ENCODE measurements at regions not wholly inside any gene's neighbourhood (a gene's known extent, or its start where the extent isn't known, plus 50 kb on each side); places are given as distances from the start of the nearest gene placed in this dataset.

DNA sequence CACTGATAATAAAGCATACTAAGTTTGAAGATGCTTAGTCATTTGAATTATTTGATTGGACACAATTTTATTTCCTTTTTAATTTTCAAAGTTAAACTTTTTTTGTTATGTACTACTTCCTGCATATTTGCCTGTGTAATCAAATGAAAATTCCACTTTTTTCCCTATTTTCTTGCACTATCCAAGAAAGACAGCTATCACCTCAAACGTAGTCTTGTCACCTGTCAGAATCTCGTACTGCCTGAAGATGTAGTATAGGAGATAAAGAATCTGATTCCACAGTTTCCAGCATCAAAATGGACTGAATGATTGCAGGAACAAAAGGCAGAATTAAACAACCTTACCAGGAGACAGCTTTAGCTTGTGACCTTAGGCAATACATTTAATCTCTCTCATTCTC, 818.8 kb downstream of the MAT2B start:
- Histone ChIP-seq H3K9me1 (replicated peaks; ENCODE audit: control insufficient read depth, extremely low read depth, insufficient read depth, low read length) (no peaks in the 10 kb centered on the region), H3K27ac (ENCODE audit: insufficient read depth, low read depth, low read length) (no peak overlapping the region), H3K4me3 (replicated peaks in 1 of 3; ENCODE audit: insufficient read depth in 1 of 3, low read depth in 1 of 3, low read length in 3 of 3) (no peak overlapping the region), H3K9me3 (replicated peaks; ENCODE audit: control insufficient read depth, insufficient read depth, low read length) (no peaks in the 10 kb centered on the region), H3K4me1 (ENCODE audit: control insufficient read depth, extremely low read depth, insufficient read depth, low read length) (no peaks in the 10 kb centered on the region), H3K4me2 (ENCODE audit: insufficient read depth, low read length) (no peak overlapping the region), H3K27me3 (ENCODE audit: control insufficient read depth in 2 of 2, insufficient read depth in 2 of 2, low read length in 2 of 2) (no peaks in the 10 kb centered on the region), H2AFZ (ENCODE audit: low read depth, low read length) (no peak overlapping the region), H3K9ac (replicated peaks; ENCODE audit: extremely low read depth, insufficient read depth, low read length) (no peak overlapping the region), H3K36me3 (ENCODE audit: control insufficient read depth in 2 of 2, extremely low read depth in 1 of 2, insufficient read depth in 2 of 2, low read length in 2 of 2) (no peaks in the 10 kb centered on the region), H4K20me1 (replicated peaks; ENCODE audit: control insufficient read depth, extremely low read depth, insufficient read depth, low read length) (no peaks in the 10 kb centered on the region), H3K79me2 (ENCODE audit: control insufficient read depth, insufficient read depth, low read length) (no peaks in the 10 kb centered on the region)
- ChIA-PET CTCF (interaction anchor here (1.0 kb wide), 1 partner anchor 10 kb away, joined by 3 read pairs; no protein-coding TSS in a partner anchor), POLR2A (no interaction called here)
- no peak for TF ChIP-seq JUN (IDR thresholded peaks at IDR 0.05; ENCODE audit: borderline replicate concordance, insufficient read depth, insufficient read length, low read depth)
- TF ChIP-seq, protein P1, sequence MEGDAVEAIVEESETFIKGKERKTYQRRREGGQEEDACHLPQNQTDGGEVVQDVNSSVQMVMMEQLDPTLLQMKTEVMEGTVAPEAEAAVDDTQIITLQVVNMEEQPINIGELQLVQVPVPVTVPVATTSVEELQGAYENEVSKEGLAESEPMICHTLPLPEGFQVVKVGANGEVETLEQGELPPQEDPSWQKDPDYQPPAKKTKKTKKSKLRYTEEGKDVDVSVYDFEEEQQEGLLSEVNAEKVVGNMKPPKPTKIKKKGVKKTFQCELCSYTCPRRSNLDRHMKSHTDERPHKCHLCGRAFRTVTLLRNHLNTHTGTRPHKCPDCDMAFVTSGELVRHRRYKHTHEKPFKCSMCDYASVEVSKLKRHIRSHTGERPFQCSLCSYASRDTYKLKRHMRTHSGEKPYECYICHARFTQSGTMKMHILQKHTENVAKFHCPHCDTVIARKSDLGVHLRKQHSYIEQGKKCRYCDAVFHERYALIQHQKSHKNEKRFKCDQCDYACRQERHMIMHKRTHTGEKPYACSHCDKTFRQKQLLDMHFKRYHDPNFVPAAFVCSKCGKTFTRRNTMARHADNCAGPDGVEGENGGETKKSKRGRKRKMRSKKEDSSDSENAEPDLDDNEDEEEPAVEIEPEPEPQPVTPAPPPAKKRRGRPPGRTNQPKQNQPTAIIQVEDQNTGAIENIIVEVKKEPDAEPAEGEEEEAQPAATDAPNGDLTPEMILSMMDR (IDR thresholded peaks at IDR 0.05; ENCODE audit: extremely low read depth in 1 of 2, insufficient read depth in 1 of 2, low read depth in 1 of 2, low read length in 2 of 2) = no peak
- TF ChIP-seq, protein P2, sequence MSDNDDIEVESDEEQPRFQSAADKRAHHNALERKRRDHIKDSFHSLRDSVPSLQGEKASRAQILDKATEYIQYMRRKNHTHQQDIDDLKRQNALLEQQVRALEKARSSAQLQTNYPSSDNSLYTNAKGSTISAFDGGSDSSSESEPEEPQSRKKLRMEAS (IDR thresholded peaks at IDR 0.05; ENCODE audit: insufficient read depth, insufficient read length) = no peak
- no peak for TF ChIP-seq POLR2AphosphoS5 (IDR thresholded peaks at IDR 0.05; ENCODE audit: insufficient read depth, low read depth, low read length)
- no peak for TF ChIP-seq EZH2 (IDR thresholded peaks at IDR 0.05; ENCODE audit: borderline replicate concordance, low read depth, low read length, severe bottlenecking)
- TF ChIP-seq FOS (IDR thresholded peaks at IDR 0.05; ENCODE audit: borderline replicate concordance, insufficient read depth, low read length) = no peak
- no peak for TF ChIP-seq GATA2 (IDR thresholded peaks at IDR 0.05; ENCODE audit: insufficient read depth, insufficient read length, low read depth, low read length)
- intact Hi-C loops (cut with micrococcal nuclease) = no loop called here
- no peak for DNase-seq (ENCODE audit: low read depth, low spot score)
- dilution Hi-C loops (cut with MboI; ENCODE audit: extremely low pct_ligation_motif_present, low sequenced_read_pairs) = no loop called here
- BruUV-seq (replicated peaks) = no TSS peak
- no peak for FAIRE-seq

Data from endothelial cell of umbilical vein (primary cell).